ENCODE measurements at regions not wholly inside any gene's neighbourhood (a gene's known extent, or its start where the extent isn't known, plus 50 kb on each side); places are given as distances from the start of the nearest gene placed in this dataset.

- DNase-seq (ENCODE audit: low read depth in 1 of 2, low spot score in 2 of 2): no peak
- Histone ChIP-seq H3K36me3 (ENCODE audit: control insufficient read depth in 2 of 4, insufficient read depth in 4 of 4, low read length in 3 of 4) (no peaks in the 10 kb centered on the region), H2AFZ (ENCODE audit: low read length) (no peak overlapping the region), H3K79me1 (ENCODE audit: low read depth, low read length) (no peaks in the 10 kb centered on the region), H2BK120ac (replicated peaks; ENCODE audit: low read depth, low read length) (no peak overlapping the region), H3K9me3 (ENCODE audit: insufficient read depth in 2 of 2, low read depth in 1 of 2, low read length in 1 of 2) (no peaks in the 10 kb centered on the region), H4K20me1 (replicated peaks in 1 of 2; ENCODE audit: control insufficient read depth in 1 of 2, insufficient read depth in 2 of 2, low read length in 2 of 2) (no peaks in the 10 kb centered on the region), H3K4me3 (ENCODE audit: extremely low read depth in 1 of 4, insufficient read depth in 2 of 4, low read depth in 3 of 4, low read length in 4 of 4) (no peak overlapping the region), H3K4me2 (ENCODE audit: insufficient read depth in 1 of 2, low read depth in 2 of 2, low read length in 2 of 2) (no peak overlapping the region), H2BK20ac (ENCODE audit: low read length) (no peak overlapping the region), H3K56ac (replicated peaks; ENCODE audit: insufficient read length, low read depth, low read length) (no peak overlapping the region), H3K14ac (ENCODE audit: insufficient read length) (no peak overlapping the region), H3K18ac (ENCODE audit: extremely low read depth, low read length) (no peak overlapping the region), H3K23me2 (ENCODE audit: low read depth, low read length) (no peaks in the 10 kb centered on the region), H3K4ac (replicated peaks; ENCODE audit: insufficient read length, low read depth, low read length) (no peak overlapping the region), H3K4me1 (replicated peaks in 1 of 4; ENCODE audit: control insufficient read depth in 3 of 4, insufficient read depth in 4 of 4, low read length in 3 of 4) (no peaks in the 10 kb centered on the region), H3K23ac (ENCODE audit: insufficient read length) (no peak overlapping the region), H2BK5ac (ENCODE audit: low read depth, low read length) (no peak overlapping the region), H4K8ac (ENCODE audit: extremely low read depth, insufficient read depth, low read length) (no peak overlapping the region), H4K91ac (replicated peaks; ENCODE audit: insufficient read length, low read length) (no peak overlapping the region), H3K79me2 (ENCODE audit: control insufficient read depth in 1 of 2, insufficient read depth in 2 of 2, low read length in 2 of 2) (no peaks in the 10 kb centered on the region), H2BK15ac (ENCODE audit: low read length) (no peak overlapping the region), H4K5ac (ENCODE audit: insufficient read length, low read depth, low read length) (no peak overlapping the region), H2AK5ac (ENCODE audit: low read depth, low read length) (no peak overlapping the region), H3K27me3 (replicated peaks in 1 of 4; ENCODE audit: control insufficient read depth in 3 of 4, extremely low read depth in 1 of 4, insufficient read depth in 3 of 4, low read length in 3 of 4) (no peaks in the 10 kb centered on the region), H3K27ac (ENCODE audit: low read depth, low read length) (no peak overlapping the region), H2BK12ac (ENCODE audit: low read depth, low read length) (no peak overlapping the region), H3K9ac (replicated peaks in 1 of 4; ENCODE audit: extremely low read depth in 1 of 4, low read depth in 3 of 4, low read length in 3 of 4) (no peak overlapping the region)
- no peak for FAIRE-seq
- WGBS, 2 experiments (ENCODE audit: extremely low coverage in 1 of 2, insufficient coverage in 1 of 2, insufficient read length in 1 of 2, insufficient replicate concordance in 2 of 2, low coverage in 1 of 2, low lambda C conversion rate in 2 of 2, missing lambda C conversion rate in 1 of 2): 97% methylated on average over 8 of the region's 8 CpGs; no CpG with 5 or more reads in 1 of the 2 experiments
- ChIA-PET POLR2A (ENCODE audit: partially characterized antibody) (no interaction called here), CTCF (ENCODE audit: partially characterized antibody) (interaction anchor here (0.7 to 1.1 kb wide), 3 partner anchors 9 to 495 kb away, joined by 3 read pairs; no protein-coding TSS in a partner anchor)
- TF ChIP-seq SIX5 (IDR thresholded peaks at IDR 0.05; ENCODE audit: low read depth, low read length) (no peak), RBBP5 (IDR thresholded peaks at IDR 0.05; ENCODE audit: borderline replicate concordance, low read depth, low read length) (no peak), ATF3 (IDR thresholded peaks at IDR 0.05; ENCODE audit: insufficient read depth, low read depth, low read length) (no peak), FOSL1 (IDR thresholded peaks at IDR 0.05; ENCODE audit: insufficient read depth, low read depth, low read length) (no peak), EP300 (IDR thresholded peaks at IDR 0.05; ENCODE audit: borderline replicate concordance in 1 of 2, low read depth in 2 of 2, low read length in 2 of 2) (no peak), BACH1 (IDR thresholded peaks at IDR 0.05; ENCODE audit: low read length) (no peak), SP4 (IDR thresholded peaks at IDR 0.05; ENCODE audit: low read length) (no peak), MAX (IDR thresholded peaks at IDR 0.05) (no peak), KDM5A (IDR thresholded peaks at IDR 0.05; ENCODE audit: low read length) (no peak), CBX5 (IDR thresholded peaks at IDR 0.05; ENCODE audit: low read depth, low read length) (no peak), RXRA (IDR thresholded peaks at IDR 0.05; ENCODE audit: insufficient read depth, low read depth, low read length) (no peak), MAFK (IDR thresholded peaks at IDR 0.05; ENCODE audit: low read depth, low read length) (no peak), ASH2L (IDR thresholded peaks at IDR 0.05; ENCODE audit: low read length) (no peak), E2F6 (IDR thresholded peaks at IDR 0.05) (no peak)
Measured at GRCh38 chr12:115163710-115164109, 479.7 kb upstream of the TBX3 start.

Measured in H1 (cell line).